HepG2 (cell line): ENCODE measurements at regions not wholly inside any gene's neighbourhood (a gene's known extent, or its start where the extent isn't known, plus 50 kb on each side); places are given as distances from the start of the nearest gene placed in this dataset.
A peak's percentile ranks its signal among the peaks of the same experiment; 100 is the strongest.

Experiments
- ATAC-seq: fragments of 200-7000 bp; cut with Tn5 transposase; 3 replicates; pipeline ENCODE4 v1.9.1; 2020; ENCODE audit warnings: mild to moderate bottlenecking, moderate library complexity
- BruUV-seq: library from RNA; stranded (reverse); fragments of 400-500 nt; replicated peaks from 2 replicates; lab custom pipeline; 2021; lab: Mats Ljungman, UMichigan
- CTCF ChIA-PET: fragments of 300-600 bp; formaldehyde crosslinking; extraction: SDS; loops from one replicate; lab custom pipeline; 2021; ENCODE audit warnings: low total read pairs, inconsistent platforms, low intra/inter-chr PET ratio; lab: Yijun Ruan, JAX
- POLR2A ChIA-PET: fragments of 350-600 bp; sonication (Branson Sonifier 250); formaldehyde crosslinking; loops from one replicate; lab custom pipeline; 2020; ENCODE audit warnings: antibody characterized with exemption, inconsistent platforms; lab: Yijun Ruan, JAX
- DNase-seq: peaks from one replicate; pipeline ENCODE4 v3.0.0-alpha.2; 2015; ENCODE audit warnings: low spot score
- FAIRE-seq: peaks from 3 replicates; lab custom pipeline; 2011; peaks lifted over from hg19 to GRCh38; lab: Jason Lieb, UNC
- H2AFZ ChIP-seq: one replicate; pipeline ENCODE4 v1.6.1; 2011; ENCODE audit warnings: low read length, inconsistent platforms
- H3K27ac ChIP-seq: fragments of 300-600 bp; 3 replicates; pipeline ENCODE4 v1.8.0; 2011; ENCODE audit warnings: mixed run types, mild to moderate bottlenecking, mixed read lengths, low read length, inconsistent platforms; ENCODE audit not compliant: insufficient read depth; ENCODE audit errors: extremely low read length
- H3K27me3 ChIP-seq, 2 experiments: fragments of 200-600 bp in 1 of 2; 2 replicates in 1 of 2; 3 replicates in 1 of 2; pipeline versions ENCODE4 v1.6.0 to v1.8.0; 2011; ENCODE audit warnings: low read length in 2 of 2, mild to moderate bottlenecking in 2 of 2, moderate library complexity in 2 of 2, inconsistent platforms in 1 of 2; ENCODE audit not compliant: insufficient read depth in 2 of 2, control insufficient read depth in 1 of 2
- H3K36me3 ChIP-seq, 2 experiments: fragments of 200-600 bp in 1 of 2; replicated peaks in 1 of 2; 2 replicates in 1 of 2; 3 replicates in 1 of 2; pipeline versions ENCODE4 v1.5.1 to v1.8.0; 2011; ENCODE audit warnings: low read length in 2 of 2, inconsistent platforms in 1 of 2; ENCODE audit not compliant: insufficient read depth in 2 of 2, control insufficient read depth in 1 of 2
- H3K4me1 ChIP-seq: 2 replicates; pipeline ENCODE4 v1.5.1; 2012; ENCODE audit warnings: low read length, inconsistent platforms; ENCODE audit not compliant: insufficient read depth
- H3K4me2 ChIP-seq: 2 replicates; pipeline ENCODE4 v1.6.0; 2011; ENCODE audit warnings: low read depth, low read length, inconsistent platforms
- H3K4me3 ChIP-seq, 3 experiments: fragments of 200-600 bp in 1 of 3; sonication (generic), shearing (Covaris generic) in 1 of 3; replicated peaks in 1 of 3; 2 replicates each; pipeline ENCODE4 v1.5.1; 2011 to 2016; ENCODE audit warnings: low read length in 3 of 3, inconsistent platforms in 2 of 3, low read depth in 2 of 3, mild to moderate bottlenecking in 2 of 3, control low read depth in 1 of 3, mixed read lengths in 1 of 3; ENCODE audit not compliant: insufficient read depth in 1 of 3
- H3K79me2 ChIP-seq: one replicate; pipeline ENCODE4 v1.6.1; 2011; ENCODE audit warnings: low read length, inconsistent platforms; ENCODE audit not compliant: insufficient read depth
- H3K9ac ChIP-seq: 2 replicates; pipeline ENCODE4 v1.6.0; 2011; ENCODE audit warnings: mild to moderate bottlenecking, low read depth, low read length, inconsistent platforms; ENCODE audit not compliant: insufficient read depth
- H3K9me3 ChIP-seq: 2 replicates; pipeline ENCODE4 v1.5.1; 2012; ENCODE audit warnings: mild to moderate bottlenecking, low read length
- H4K20me1 ChIP-seq: 2 replicates; pipeline ENCODE4 v1.6.0; 2011; ENCODE audit warnings: inconsistent platforms, mild to moderate bottlenecking, low read length, moderate library complexity; ENCODE audit not compliant: insufficient read depth
- MAFF ChIP-seq: IDR thresholded peaks from 2 replicates; pipeline ENCODE4 v1.6.1; 2011; ENCODE audit warnings: low read depth, low read length, improper control_type of control experiment
- MAFK ChIP-seq, 2 experiments: IDR thresholded peaks in 1 of 2; conservative IDR thresholded peaks in 1 of 2; 2 replicates each; pipeline ENCODE4 v1.6.1; 2011; ENCODE audit warnings: improper control_type of control experiment in 2 of 2, low read length in 2 of 2
- ZNF432 ChIP-seq: sonication (generic); formaldehyde crosslinking; IDR thresholded peaks from 2 replicates; pipeline ENCODE4 v1.5.0; 2020; ENCODE audit warnings: missing genetic modification reagents, mild to moderate bottlenecking, borderline replicate concordance
- WGBS: methylation state at CpG from one replicate; pipeline ENCODE4 v1.1.6; 2017; ENCODE audit warnings: low lambda C conversion rate; 5-methylcytosine and 5-hydroxymethylcytosine counted together
- in situ Hi-C: cut with HindIII; loops from 2 replicates; pipeline ENCODE4 v1.10.0; 2017; ENCODE audit warnings: low pct_unique_long_range_greater_than_20kb; ENCODE audit not compliant: extremely low pct_ligation_motif_present
- intact Hi-C: fragments of 100-400 bp; cut with micrococcal nuclease; formaldehyde crosslinking; loops from one replicate; pipeline ENCODE4 v1.10.0; 2022; ENCODE audit not compliant: unreplicated experiment
- TF ChIP-seq, protein P1 (sequence below): sonication (generic); formaldehyde crosslinking; IDR thresholded peaks from 2 replicates; pipeline ENCODE4 v1.4.0; 2020; ENCODE audit warnings: missing genetic modification reagents
- TF ChIP-seq, protein P2 (sequence below): sonication (generic); formaldehyde crosslinking; IDR thresholded peaks from 2 replicates; pipeline ENCODE4 v1.4.0; 2020; ENCODE audit warnings: mild to moderate bottlenecking, missing genetic modification reagents

DNA sequence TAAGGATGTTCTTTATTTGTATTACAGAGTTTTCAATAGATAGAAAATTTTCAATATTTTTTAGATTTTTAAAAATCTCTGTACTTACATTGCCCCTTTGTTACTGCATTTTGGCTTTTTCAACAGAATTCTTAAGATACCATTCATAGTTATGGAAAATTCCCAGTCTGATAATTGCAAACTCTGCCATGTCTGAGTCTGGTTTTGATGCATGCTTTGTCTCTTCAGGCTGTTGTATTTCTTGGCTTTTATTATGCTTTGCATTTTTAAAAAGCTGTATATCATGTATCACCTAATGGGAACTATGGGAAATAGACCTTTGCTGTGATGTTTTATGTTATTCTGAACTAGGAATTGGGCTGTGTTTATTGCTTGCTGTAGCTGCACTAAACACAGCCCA lies 898.9 kb upstream of the ADGRB3 start (continued):
- TF ChIP-seq, protein P1, sequence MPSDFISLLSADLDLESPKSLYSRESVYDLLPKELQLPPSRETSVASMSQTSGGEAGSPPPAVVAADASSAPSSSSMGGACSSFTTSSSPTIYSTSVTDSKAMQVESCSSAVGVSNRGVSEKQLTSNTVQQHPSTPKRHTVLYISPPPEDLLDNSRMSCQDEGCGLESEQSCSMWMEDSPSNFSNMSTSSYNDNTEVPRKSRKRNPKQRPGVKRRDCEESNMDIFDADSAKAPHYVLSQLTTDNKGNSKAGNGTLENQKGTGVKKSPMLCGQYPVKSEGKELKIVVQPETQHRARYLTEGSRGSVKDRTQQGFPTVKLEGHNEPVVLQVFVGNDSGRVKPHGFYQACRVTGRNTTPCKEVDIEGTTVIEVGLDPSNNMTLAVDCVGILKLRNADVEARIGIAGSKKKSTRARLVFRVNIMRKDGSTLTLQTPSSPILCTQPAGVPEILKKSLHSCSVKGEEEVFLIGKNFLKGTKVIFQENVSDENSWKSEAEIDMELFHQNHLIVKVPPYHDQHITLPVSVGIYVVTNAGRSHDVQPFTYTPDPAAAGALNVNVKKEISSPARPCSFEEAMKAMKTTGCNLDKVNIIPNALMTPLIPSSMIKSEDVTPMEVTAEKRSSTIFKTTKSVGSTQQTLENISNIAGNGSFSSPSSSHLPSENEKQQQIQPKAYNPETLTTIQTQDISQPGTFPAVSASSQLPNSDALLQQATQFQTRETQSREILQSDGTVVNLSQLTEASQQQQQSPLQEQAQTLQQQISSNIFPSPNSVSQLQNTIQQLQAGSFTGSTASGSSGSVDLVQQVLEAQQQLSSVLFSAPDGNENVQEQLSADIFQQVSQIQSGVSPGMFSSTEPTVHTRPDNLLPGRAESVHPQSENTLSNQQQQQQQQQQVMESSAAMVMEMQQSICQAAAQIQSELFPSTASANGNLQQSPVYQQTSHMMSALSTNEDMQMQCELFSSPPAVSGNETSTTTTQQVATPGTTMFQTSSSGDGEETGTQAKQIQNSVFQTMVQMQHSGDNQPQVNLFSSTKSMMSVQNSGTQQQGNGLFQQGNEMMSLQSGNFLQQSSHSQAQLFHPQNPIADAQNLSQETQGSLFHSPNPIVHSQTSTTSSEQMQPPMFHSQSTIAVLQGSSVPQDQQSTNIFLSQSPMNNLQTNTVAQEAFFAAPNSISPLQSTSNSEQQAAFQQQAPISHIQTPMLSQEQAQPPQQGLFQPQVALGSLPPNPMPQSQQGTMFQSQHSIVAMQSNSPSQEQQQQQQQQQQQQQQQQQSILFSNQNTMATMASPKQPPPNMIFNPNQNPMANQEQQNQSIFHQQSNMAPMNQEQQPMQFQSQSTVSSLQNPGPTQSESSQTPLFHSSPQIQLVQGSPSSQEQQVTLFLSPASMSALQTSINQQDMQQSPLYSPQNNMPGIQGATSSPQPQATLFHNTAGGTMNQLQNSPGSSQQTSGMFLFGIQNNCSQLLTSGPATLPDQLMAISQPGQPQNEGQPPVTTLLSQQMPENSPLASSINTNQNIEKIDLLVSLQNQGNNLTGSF (CRISPR knock-in tag) = no peak
- TF ChIP-seq, protein P2, sequence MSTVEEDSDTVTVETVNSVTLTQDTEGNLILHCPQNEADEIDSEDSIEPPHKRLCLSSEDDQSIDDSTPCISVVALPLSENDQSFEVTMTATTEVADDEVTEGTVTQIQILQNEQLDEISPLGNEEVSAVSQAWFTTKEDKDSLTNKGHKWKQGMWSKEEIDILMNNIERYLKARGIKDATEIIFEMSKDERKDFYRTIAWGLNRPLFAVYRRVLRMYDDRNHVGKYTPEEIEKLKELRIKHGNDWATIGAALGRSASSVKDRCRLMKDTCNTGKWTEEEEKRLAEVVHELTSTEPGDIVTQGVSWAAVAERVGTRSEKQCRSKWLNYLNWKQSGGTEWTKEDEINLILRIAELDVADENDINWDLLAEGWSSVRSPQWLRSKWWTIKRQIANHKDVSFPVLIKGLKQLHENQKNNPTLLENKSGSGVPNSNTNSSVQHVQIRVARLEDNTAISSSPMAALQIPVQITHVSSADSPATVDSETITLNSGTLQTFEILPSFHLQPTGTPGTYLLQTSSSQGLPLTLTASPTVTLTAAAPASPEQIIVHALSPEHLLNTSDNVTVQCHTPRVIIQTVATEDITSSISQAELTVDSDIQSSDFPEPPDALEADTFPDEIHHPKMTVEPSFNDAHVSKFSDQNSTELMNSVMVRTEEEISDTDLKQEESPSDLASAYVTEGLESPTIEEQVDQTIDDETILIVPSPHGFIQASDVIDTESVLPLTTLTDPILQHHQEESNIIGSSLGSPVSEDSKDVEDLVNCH (CRISPR knock-in tag) = no peak

DNA sequence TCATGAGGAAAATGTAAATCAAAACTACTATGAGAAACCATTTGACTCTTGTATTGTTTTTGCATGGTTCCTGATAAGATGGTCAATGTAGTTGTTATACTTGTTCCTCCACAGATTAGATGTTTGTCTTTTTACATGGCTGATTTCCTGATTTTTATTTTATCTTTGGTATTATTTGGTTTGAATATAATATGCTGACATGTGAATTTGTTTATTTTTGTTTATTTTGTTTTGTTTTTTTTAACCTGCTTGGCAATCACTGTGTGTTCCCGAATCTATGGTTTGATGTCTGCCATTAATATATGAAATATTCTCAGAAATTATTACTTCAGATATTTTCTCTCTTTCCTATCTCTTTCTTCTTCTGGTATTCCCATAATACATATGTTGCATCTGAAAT lies 899.5 kb upstream of the ADGRB3 start:
- BruUV-seq = no TSS peak

More for the DNA sequence above, 899.5 kb upstream of the ADGRB3 start:
- POLR2A ChIA-PET = no interaction called here
- Histone ChIP-seq H3K4me2 (no peak overlapping the region), H3K9ac (no peak overlapping the region), H3K79me2 (no peaks in the 10 kb centered on the region), H3K9me3 (peaks cover 17% of the 10 kb centered on the region), H3K4me1 (no peaks in the 10 kb centered on the region), H3K4me3 (no peak overlapping the region), H4K20me1 (no peaks in the 10 kb centered on the region), H2AFZ (no peak overlapping the region), H3K36me3 (no peaks in the 10 kb centered on the region), H3K27ac (no peak overlapping the region), H3K27me3 (no peaks in the 10 kb centered on the region)
- CTCF ChIA-PET = no interaction called here
- intact Hi-C loops = no loop called here
- ATAC-seq = no peak
- TF ChIP-seq ZNF432 (CRISPR knock-in tag) = no peak
- TF ChIP-seq MAFF = peak; percentile 65
- peak; percentile 45 to 75; a peak in 3 of 4 replicates for TF ChIP-seq MAFK (conservative IDR thresholded peaks at IDR 0.05 in 1 of 2, IDR thresholded peaks at IDR 0.05 in 1 of 2; ENCODE audit: low read length in 2 of 2)
- 0% methylated on average over 1 of the region's 1 CpG for WGBS
- no peak for DNase-seq
- FAIRE-seq = no peak
- in situ Hi-C loops = no loop called here
